NCI-H510A (cell line): ENCODE measurements at regions not wholly inside any gene's neighbourhood (a gene's known extent, or its start where the extent isn't known, plus 50 kb on each side); places are given as distances from the start of the nearest gene placed in this dataset.

Experiments used
- DNase-seq: peaks from one replicate; lab custom pipeline; 2025; lab: John Stamatoyannopoulos, UW

- peak; percentile 24 for DNase-seq
These were observed 114.9 kb upstream of the NFIB start for GRCh38 chr9:14428781-14429230.

GRCh38 chr9:14427419-14427818 is 113.5 kb upstream of the NFIB start:
- DNase-seq = no peak

- DNase-seq = no peak
These were observed 111.0 kb upstream of the NFIB start for GRCh38 chr9:14424983-14425382.

- DNase-seq = no peak
These were observed 110.3 kb upstream of the NFIB start for GRCh38 chr9:14424289-14424688.

- DNase-seq = no peak
These were observed 109.9 kb upstream of the NFIB start for GRCh38 chr9:14423815-14424261.

GRCh38 chr9:14421291-14421690 is 107.3 kb upstream of the NFIB start:
- no peak for DNase-seq

- DNase-seq = no peak
These were observed 105.3 kb upstream of the NFIB start for GRCh38 chr9:14418941-14419937.

GRCh38 chr9:14418301-14418940 is 104.5 kb upstream of the NFIB start:
- no peak for DNase-seq

GRCh38 chr9:14417237-14417636 is 103.3 kb upstream of the NFIB start:
- no peak for DNase-seq

GRCh38 chr9:14415947-14416346 is 102.0 kb upstream of the NFIB start:
- no peak for DNase-seq

GRCh38 chr9:14413812-14414211 is 99.9 kb upstream of the NFIB start:
- DNase-seq = no peak

- peak; percentile 50 for DNase-seq
These were observed 98.8 kb upstream of the NFIB start for GRCh38 chr9:14412775-14413174.

- DNase-seq = no peak
These were observed 92.5 kb upstream of the NFIB start for GRCh38 chr9:14406463-14406862.

GRCh38 chr9:14405176-14405706 is 91.3 kb upstream of the NFIB start:
- DNase-seq = no peak

GRCh38 chr9:14403081-14403480 is 89.1 kb upstream of the NFIB start:
- DNase-seq = no peak

GRCh38 chr9:14402583-14402982 is 88.6 kb upstream of the NFIB start:
- DNase-seq = no peak

- no peak for DNase-seq
These were observed 88.0 kb upstream of the NFIB start for GRCh38 chr9:14401911-14402310.

GRCh38 chr9:14400658-14400995 is 86.7 kb upstream of the NFIB start:
- DNase-seq = no peak

- DNase-seq = no peak
These were observed 86.1 kb upstream of the NFIB start for GRCh38 chr9:14399756-14400657.

- no peak for DNase-seq
These were observed 84.5 kb upstream of the NFIB start for GRCh38 chr9:14398473-14398872.

GRCh38 chr9:14396171-14396570 is 82.2 kb upstream of the NFIB start:
- DNase-seq = no peak
